Fibroblast of lung (primary cell): ENCODE measurements at regions not wholly inside any gene's neighbourhood (a gene's known extent, or its start where the extent isn't known, plus 50 kb on each side); places are given as distances from the start of the nearest gene placed in this dataset.

Source experiments
- DNase-seq, 2 donors: peaks; one replicate each; pipeline versions ENCODE4 v3.0.0 to v3.0.0-alpha.2; 2010; ENCODE audit warnings: low read depth in 2 of 2
- H2AFZ ChIP-seq: 2 replicates; pipeline ENCODE4 v1.5.1; 2012; ENCODE audit warnings: low read length, control low read depth, inconsistent platforms
- H3K27ac ChIP-seq: 2 replicates; pipeline ENCODE4 v1.5.1; 2011; ENCODE audit warnings: low read length, control low read depth; ENCODE audit not compliant: insufficient read depth
- H3K27me3 ChIP-seq: 2 replicates; pipeline ENCODE4 v1.5.1; 2011; ENCODE audit warnings: mild to moderate bottlenecking, low read length; ENCODE audit not compliant: control insufficient read depth, insufficient read depth
- H3K36me3 ChIP-seq: 2 replicates; pipeline ENCODE4 v1.5.1; 2011; ENCODE audit warnings: low read length; ENCODE audit not compliant: control insufficient read depth, insufficient read depth
- H3K4me1 ChIP-seq: 2 replicates; pipeline ENCODE4 v1.5.1; 2011; ENCODE audit warnings: low read length; ENCODE audit not compliant: control insufficient read depth, insufficient read depth; ENCODE audit errors: extremely low read depth
- H3K4me2 ChIP-seq: 2 replicates; pipeline ENCODE4 v1.5.1; 2011; ENCODE audit warnings: low read length, control low read depth; ENCODE audit not compliant: insufficient read depth; ENCODE audit errors: extremely low read depth
- H3K4me3 ChIP-seq, 4 experiments: fragments of 200-600 bp in 1 of 4; sonication (generic) in 1 of 4; replicated peaks in 1 of 4; 2 replicates each; pipeline ENCODE4 v1.5.1; 2011 to 2016; ENCODE audit warnings: low read length in 4 of 4, low read depth in 3 of 4, mild to moderate bottlenecking in 3 of 4, control low read depth in 2 of 4, inconsistent platforms in 1 of 4, mixed read lengths in 1 of 4; ENCODE audit not compliant: insufficient read depth in 1 of 4; ENCODE audit errors: control extremely low read depth in 1 of 4
- H3K79me2 ChIP-seq: 2 replicates; pipeline ENCODE4 v1.5.1; 2012; ENCODE audit warnings: mild to moderate bottlenecking, low read length, inconsistent platforms; ENCODE audit not compliant: control insufficient read depth, insufficient read depth
- H3K9ac ChIP-seq: 2 replicates; pipeline ENCODE4 v1.5.1; 2011; ENCODE audit warnings: mild to moderate bottlenecking, low read length, control low read depth; ENCODE audit not compliant: insufficient read depth
- H3K9me3 ChIP-seq: 2 replicates; pipeline ENCODE4 v1.5.1; 2012; ENCODE audit warnings: low read depth, low read length; ENCODE audit not compliant: control insufficient read depth, insufficient read depth
- H4K20me1 ChIP-seq: 2 replicates; pipeline ENCODE4 v1.5.1; 2011; ENCODE audit warnings: low read length; ENCODE audit not compliant: control insufficient read depth, insufficient read depth; ENCODE audit errors: extremely low read depth
- EZH2 ChIP-seq: IDR thresholded peaks from 2 replicates; pipeline ENCODE4 v1.5.1; 2012; ENCODE audit warnings: low read length, control low read depth, mild to moderate bottlenecking; ENCODE audit errors: missing control alignments
- TF ChIP-seq, protein P1 (sequence below), 2 donors: IDR thresholded peaks in 1 of 2; conservative IDR thresholded peaks in 1 of 2; 1 replicate in 1 of 2; 2 replicates in 1 of 2; pipeline ENCODE4 v1.5.1; 2011 to 2012; ENCODE audit warnings: low read length in 2 of 2, control low read depth in 1 of 2, inconsistent platforms in 1 of 2, low read depth in 1 of 2, mild to moderate bottlenecking in 1 of 2

DNA sequence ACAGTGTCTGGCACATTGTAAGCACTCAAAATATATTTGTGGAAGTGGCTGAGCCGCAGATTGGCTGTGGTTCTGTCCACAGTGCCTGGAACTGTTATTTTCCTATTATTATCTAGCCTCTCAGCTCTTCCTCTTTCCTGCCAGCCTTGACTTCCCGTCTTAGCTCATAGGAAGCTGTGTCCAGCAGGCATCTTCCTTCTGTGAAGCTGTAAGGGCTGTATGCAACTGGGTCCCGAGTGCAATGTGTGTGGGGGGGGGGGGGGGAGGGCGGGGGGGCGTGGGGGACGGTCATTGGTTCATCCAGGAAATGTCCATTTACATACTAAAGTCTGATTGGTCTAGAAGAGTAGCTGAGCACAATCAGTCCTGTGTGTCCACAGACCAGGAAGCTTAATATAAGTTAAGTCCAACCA is 210.7 kb downstream of the PDGFRA start:
- no peak overlapping the region for H3K4me2 ChIP-seq
- no peaks in the 10 kb centered on the region for H3K79me2 ChIP-seq
- DNase-seq = peak; percentile 58 to 65
- no peak for TF ChIP-seq EZH2
- TF ChIP-seq, protein P1, sequence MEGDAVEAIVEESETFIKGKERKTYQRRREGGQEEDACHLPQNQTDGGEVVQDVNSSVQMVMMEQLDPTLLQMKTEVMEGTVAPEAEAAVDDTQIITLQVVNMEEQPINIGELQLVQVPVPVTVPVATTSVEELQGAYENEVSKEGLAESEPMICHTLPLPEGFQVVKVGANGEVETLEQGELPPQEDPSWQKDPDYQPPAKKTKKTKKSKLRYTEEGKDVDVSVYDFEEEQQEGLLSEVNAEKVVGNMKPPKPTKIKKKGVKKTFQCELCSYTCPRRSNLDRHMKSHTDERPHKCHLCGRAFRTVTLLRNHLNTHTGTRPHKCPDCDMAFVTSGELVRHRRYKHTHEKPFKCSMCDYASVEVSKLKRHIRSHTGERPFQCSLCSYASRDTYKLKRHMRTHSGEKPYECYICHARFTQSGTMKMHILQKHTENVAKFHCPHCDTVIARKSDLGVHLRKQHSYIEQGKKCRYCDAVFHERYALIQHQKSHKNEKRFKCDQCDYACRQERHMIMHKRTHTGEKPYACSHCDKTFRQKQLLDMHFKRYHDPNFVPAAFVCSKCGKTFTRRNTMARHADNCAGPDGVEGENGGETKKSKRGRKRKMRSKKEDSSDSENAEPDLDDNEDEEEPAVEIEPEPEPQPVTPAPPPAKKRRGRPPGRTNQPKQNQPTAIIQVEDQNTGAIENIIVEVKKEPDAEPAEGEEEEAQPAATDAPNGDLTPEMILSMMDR (conservative IDR thresholded peaks at IDR 0.05 in 1 of 2, IDR thresholded peaks at IDR 0.05 in 1 of 2; ENCODE audit: low read depth in 1 of 2, low read length in 2 of 2) = no peak
- H3K9me3 ChIP-seq = no peaks in the 10 kb centered on the region
- peak overlapping the region; percentile 61 for H2AFZ ChIP-seq
- H3K9ac ChIP-seq = no peak overlapping the region
- H3K27ac ChIP-seq = no peak overlapping the region
- H3K4me1 ChIP-seq = no peaks in the 10 kb centered on the region
- no peaks in the 10 kb centered on the region for H3K36me3 ChIP-seq
- no peaks in the 10 kb centered on the region for H4K20me1 ChIP-seq
- H3K27me3 ChIP-seq = peaks cover 2% of the 10 kb centered on the region
- H3K4me3 ChIP-seq = peak overlapping the region in 1 of 4 experiments; percentile 14

DNA sequence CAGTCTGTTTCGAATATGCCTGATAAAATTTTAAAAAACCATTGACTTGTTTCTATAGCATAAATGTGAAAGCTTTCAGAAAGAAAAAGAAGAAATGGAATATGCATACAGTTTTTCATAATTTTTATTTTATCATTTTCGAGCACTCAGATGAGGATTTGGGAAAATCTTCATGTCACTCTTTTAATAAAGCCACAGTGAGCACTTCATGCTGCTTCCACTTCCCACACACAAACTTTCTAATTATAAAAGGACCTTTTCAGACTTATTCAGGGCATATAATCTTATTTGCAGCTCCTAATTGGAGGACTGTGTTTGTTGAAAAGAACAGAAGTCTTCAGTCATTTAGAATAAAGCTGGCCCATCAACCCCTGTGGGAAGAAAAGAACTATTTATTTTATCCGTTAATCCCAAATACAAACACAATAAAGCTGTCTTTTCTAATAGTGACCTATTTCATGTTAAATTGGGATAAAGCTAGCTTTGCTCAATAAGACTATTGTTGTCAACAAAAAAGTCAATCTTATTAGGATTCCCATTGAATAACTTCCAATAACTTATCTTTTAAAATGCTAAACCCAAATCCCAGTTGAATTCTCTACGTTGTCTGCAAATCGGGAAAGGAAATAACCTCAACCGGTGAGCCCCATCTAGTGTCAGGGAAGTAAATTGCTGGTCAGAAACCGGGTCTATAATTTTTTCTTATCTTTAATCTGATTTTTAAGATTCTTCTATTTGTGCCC is 211.5 kb downstream of the PDGFRA start:
- H2AFZ ChIP-seq = peak overlapping the region; percentile 12
- H3K9me3 ChIP-seq = no peaks in the 10 kb centered on the region
- H3K9ac ChIP-seq = no peak overlapping the region
- TF ChIP-seq EZH2 = no peak
- TF ChIP-seq, protein P1 (conservative IDR thresholded peaks at IDR 0.05 in 1 of 2, IDR thresholded peaks at IDR 0.05 in 1 of 2; ENCODE audit: low read depth in 1 of 2, low read length in 2 of 2) = peak; percentile 65 to 69
- peak; percentile 20 to 56 for DNase-seq
- H3K4me1 ChIP-seq = no peaks in the 10 kb centered on the region
- H3K27ac ChIP-seq = no peak overlapping the region
- H3K4me3 ChIP-seq = peak overlapping the region in 1 of 4 experiments; percentile 14
- no peaks in the 10 kb centered on the region for H4K20me1 ChIP-seq
- peak overlapping the region; percentile 66 for H3K4me2 ChIP-seq
- no peaks in the 10 kb centered on the region for H3K36me3 ChIP-seq
- no peaks in the 10 kb centered on the region for H3K79me2 ChIP-seq
- H3K27me3 ChIP-seq = peaks cover 2% of the 10 kb centered on the region

DNA sequence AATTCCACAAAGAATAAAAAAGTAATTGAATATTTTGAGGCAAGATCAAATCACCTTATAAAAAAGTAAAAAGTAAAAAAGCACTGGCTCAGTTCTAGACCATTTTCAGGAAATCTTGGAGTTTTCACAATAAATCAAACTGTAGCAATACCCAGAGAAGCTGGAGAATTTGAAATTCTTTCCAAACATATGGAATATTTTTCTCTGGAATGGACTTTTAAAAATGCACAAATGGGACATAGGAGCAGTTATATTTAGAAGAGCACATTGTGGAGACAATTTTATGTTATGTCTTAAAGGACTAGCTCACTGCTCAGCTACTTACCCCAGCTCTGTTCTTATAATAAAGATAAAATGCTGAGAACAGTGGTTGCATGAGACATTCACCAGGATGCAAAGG is 211.9 kb upstream of the KIT start:
- no peak overlapping the region for H3K4me2 ChIP-seq
- H3K4me1 ChIP-seq = no peaks in the 10 kb centered on the region
- H3K4me3 ChIP-seq = no peak overlapping the region
- H3K36me3 ChIP-seq = no peaks in the 10 kb centered on the region
- no peak overlapping the region for H2AFZ ChIP-seq
- no peaks in the 10 kb centered on the region for H4K20me1 ChIP-seq
- no peaks in the 10 kb centered on the region for H3K79me2 ChIP-seq
- no peak for DNase-seq
- no peak for TF ChIP-seq EZH2
- TF ChIP-seq, protein P1 (conservative IDR thresholded peaks at IDR 0.05 in 1 of 2, IDR thresholded peaks at IDR 0.05 in 1 of 2; ENCODE audit: low read depth in 1 of 2, low read length in 2 of 2) = no peak
- H3K9ac ChIP-seq = no peak overlapping the region
- H3K27me3 ChIP-seq = peaks cover 2% of the 10 kb centered on the region
- H3K27ac ChIP-seq = no peak overlapping the region
- no peaks in the 10 kb centered on the region for H3K9me3 ChIP-seq
